ENCODE measurements at regions not wholly inside any gene's neighbourhood (a gene's known extent, or its start where the extent isn't known, plus 50 kb on each side); places are given as distances from the start of the nearest gene placed in this dataset.

DNA sequence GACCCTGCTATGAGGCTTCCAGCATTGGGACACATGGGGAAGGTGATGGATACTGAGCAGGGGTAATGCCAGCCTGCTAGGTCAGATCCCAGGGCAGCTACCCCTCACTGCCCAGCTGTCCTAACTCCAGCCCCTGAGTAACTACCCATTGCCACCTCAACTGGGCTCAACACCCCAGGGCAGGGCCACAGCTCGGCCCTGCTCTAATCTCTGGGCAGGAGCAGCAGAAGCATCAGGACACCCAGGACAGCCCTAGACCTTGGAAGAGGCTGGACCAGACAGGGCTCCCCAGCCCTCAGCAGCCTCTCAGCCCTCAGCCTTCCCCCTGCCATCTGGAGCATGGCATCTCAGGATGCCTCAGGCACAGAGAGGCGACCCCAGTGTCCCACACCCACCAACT, 67.4 kb upstream of the TOP1 start:
- ChIA-PET RAD21 (ENCODE audit: low non-redundant PET in 1 of 2, low total read pairs in 2 of 2, uncharacterized antibody in 2 of 2, unreplicated experiment in 2 of 2) (no interaction called here), CTCF (no interaction called here)

More for the DNA sequence above, 67.4 kb upstream of the TOP1 start:
- POLR2A ChIA-PET, result no interaction called here
- Histone ChIP-seq H3K79me2 (ENCODE audit: insufficient read depth, low read length) (no peaks in the 10 kb centered on the region), H3K9ac (ENCODE audit: low read length) (no peak overlapping the region), H3K36me3 (ENCODE audit: control insufficient read depth in 1 of 2, insufficient read depth in 2 of 2, low read length in 2 of 2) (no peaks in the 10 kb centered on the region), H3K9me2 (ENCODE audit: insufficient read depth) (no peaks in the 10 kb centered on the region), H3K9me3 (ENCODE audit: control insufficient read depth in 1 of 2, insufficient read depth in 1 of 2, low read depth in 1 of 2, low read length in 2 of 2) (no peaks in the 10 kb centered on the region), H3K4me2 (ENCODE audit: low read length) (no peak overlapping the region), H3K27ac (ENCODE audit: low read depth, low read length) (no peak overlapping the region), H3K4me1 (ENCODE audit: control insufficient read depth in 1 of 2, insufficient read depth in 2 of 2, low read length in 2 of 2) (peaks cover 0 to 9% of the 10 kb centered on the region in 2 experiments; a peak in 3 of 4 replicates), H4K20me1 (ENCODE audit: insufficient read depth) (no peaks in the 10 kb centered on the region), H2AFZ (ENCODE audit: low read depth, low read length, poor library complexity, severe bottlenecking) (no peak overlapping the region), H3K4me3 (replicated peaks in 1 of 2; ENCODE audit: low read depth in 1 of 2, low read length in 2 of 2) (no peak overlapping the region), H3K27me3 (ENCODE audit: insufficient read depth, low read length) (no peaks in the 10 kb centered on the region)
- TF ChIP-seq, protein P1, sequence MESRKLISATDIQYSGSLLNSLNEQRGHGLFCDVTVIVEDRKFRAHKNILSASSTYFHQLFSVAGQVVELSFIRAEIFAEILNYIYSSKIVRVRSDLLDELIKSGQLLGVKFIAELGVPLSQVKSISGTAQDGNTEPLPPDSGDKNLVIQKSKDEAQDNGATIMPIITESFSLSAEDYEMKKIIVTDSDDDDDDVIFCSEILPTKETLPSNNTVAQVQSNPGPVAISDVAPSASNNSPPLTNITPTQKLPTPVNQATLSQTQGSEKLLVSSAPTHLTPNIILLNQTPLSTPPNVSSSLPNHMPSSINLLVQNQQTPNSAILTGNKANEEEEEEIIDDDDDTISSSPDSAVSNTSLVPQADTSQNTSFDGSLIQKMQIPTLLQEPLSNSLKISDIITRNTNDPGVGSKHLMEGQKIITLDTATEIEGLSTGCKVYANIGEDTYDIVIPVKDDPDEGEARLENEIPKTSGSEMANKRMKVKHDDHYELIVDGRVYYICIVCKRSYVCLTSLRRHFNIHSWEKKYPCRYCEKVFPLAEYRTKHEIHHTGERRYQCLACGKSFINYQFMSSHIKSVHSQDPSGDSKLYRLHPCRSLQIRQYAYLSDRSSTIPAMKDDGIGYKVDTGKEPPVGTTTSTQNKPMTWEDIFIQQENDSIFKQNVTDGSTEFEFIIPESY (IDR thresholded peaks at IDR 0.05; ENCODE audit: extremely low read depth, insufficient replicate concordance, low read length), result no peak
- no peak for TF ChIP-seq POLR2A (IDR thresholded peaks at IDR 0.05; ENCODE audit: borderline replicate concordance, extremely low read depth, insufficient read depth, insufficient read length)
- TF ChIP-seq TCF7L2 (IDR thresholded peaks at IDR 0.05; ENCODE audit: borderline replicate concordance, extremely low read depth, insufficient read depth, insufficient read length), result no peak
- no peak for TF ChIP-seq SRF (IDR thresholded peaks at IDR 0.05; ENCODE audit: low read depth)
- no peak for TF ChIP-seq ZNF274 (IDR thresholded peaks at IDR 0.05; ENCODE audit: low read depth, low read length)
- TF ChIP-seq EZH2phosphoT487 (IDR thresholded peaks at IDR 0.05; ENCODE audit: borderline replicate concordance), result no peak
- TF ChIP-seq, protein P2, sequence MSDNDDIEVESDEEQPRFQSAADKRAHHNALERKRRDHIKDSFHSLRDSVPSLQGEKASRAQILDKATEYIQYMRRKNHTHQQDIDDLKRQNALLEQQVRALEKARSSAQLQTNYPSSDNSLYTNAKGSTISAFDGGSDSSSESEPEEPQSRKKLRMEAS (IDR thresholded peaks at IDR 0.05), result no peak
- no TSS peak for BruUV-seq (replicated peaks)
- intact Hi-C loops (cut with micrococcal nuclease), result loop anchor here (5.0 kb wide), 2 partner anchors 699 to 1849 kb away; no protein-coding TSS in a partner anchor
- ATAC-seq (no peak), DNase-seq (ENCODE audit: low read depth, low spot score) (no peak)
